ENCODE measurements at regions not wholly inside any gene's neighbourhood (a gene's known extent, or its start where the extent isn't known, plus 50 kb on each side); places are given as distances from the start of the nearest gene placed in this dataset.
A peak's percentile ranks its signal among the peaks of the same experiment; 100 is the strongest.

DNA sequence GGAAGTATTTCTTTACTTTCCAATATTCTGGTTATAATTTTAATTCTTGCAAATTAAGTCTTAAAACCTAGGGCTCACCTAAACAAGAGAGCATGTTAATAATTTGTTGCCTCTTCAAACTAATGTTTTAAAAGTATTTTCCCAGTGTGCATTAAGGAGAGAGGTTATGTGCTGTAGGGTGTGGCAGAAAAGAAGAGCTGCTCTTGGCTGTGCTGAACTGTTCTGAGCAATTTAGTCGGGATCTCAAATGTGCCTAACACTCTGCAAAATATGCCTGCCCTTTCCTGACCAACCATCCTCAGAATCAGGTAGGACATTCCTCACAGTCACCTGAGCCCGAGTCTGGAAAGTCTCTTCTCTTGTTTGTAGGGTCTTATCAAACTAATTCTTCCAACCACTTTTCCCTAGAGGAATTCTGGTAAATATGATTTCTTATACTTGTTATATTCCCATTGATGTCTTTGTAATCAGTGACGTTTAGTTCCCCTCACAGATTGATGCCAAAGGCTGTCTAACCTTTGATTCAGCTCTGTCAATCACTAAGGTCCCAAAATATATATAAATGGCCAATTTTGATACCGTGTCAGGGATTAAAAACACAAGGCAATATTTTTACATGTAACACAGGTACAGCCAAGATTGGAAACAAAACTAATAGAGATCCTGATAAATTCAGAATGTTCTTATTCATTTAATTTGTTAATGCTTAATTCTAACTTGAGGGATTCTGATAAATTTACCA, 298.4 kb downstream of the ADGB start:
- TF ChIP-seq, protein P1, sequence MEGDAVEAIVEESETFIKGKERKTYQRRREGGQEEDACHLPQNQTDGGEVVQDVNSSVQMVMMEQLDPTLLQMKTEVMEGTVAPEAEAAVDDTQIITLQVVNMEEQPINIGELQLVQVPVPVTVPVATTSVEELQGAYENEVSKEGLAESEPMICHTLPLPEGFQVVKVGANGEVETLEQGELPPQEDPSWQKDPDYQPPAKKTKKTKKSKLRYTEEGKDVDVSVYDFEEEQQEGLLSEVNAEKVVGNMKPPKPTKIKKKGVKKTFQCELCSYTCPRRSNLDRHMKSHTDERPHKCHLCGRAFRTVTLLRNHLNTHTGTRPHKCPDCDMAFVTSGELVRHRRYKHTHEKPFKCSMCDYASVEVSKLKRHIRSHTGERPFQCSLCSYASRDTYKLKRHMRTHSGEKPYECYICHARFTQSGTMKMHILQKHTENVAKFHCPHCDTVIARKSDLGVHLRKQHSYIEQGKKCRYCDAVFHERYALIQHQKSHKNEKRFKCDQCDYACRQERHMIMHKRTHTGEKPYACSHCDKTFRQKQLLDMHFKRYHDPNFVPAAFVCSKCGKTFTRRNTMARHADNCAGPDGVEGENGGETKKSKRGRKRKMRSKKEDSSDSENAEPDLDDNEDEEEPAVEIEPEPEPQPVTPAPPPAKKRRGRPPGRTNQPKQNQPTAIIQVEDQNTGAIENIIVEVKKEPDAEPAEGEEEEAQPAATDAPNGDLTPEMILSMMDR (IDR thresholded peaks at IDR 0.05; ENCODE audit: extremely low read depth, insufficient read depth, missing control alignments) = no peak
- in situ Hi-C loops (cut with MboI; ENCODE audit: low pct_unique_long_range_greater_than_20kb, low sequenced_read_pairs, unreplicated experiment) = no loop called here
- no peak for DNase-seq (ENCODE audit: low spot score)

DNA sequence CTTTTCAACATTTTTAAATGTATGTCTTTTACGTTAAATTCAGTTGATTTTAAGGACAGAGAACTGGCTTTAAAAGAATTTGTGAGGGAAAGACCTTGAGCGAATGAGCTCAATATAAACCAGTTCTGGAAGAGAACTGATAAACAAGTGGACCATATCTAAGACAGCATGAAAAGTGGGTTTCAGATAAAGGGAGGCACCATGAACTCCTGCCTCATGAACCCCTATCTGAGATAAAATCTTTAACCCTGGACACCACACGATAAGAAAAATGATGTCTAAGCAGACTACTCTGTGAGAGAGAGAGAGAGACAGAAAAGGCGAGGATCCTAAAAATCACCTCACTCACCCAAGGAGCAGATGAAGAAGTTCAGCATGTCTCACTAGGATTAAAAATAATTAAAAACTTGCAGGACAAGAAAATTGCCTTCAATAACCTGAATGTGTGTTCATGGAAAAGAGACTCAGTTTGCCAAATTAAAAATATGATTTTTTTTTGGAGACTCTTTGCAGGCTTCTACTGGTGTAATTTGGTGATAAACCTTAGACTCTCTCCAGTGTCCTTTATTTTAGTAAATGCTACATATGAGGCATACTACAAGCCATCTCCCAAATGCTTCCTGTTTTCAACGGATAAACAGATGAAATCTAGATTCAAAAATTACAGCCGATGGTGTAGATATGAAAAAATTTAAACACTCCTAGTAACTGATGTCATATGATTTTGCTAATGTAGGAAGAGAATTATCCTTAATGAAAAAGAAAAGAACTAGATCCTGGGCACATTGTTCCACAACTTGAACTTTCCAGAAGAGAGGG, 299.5 kb downstream of the ADGB start:
- in situ Hi-C loops (cut with MboI; ENCODE audit: low pct_unique_long_range_greater_than_20kb, low sequenced_read_pairs, unreplicated experiment) = no loop called here
- no peak for DNase-seq (ENCODE audit: low spot score)
- TF ChIP-seq, protein P1 (IDR thresholded peaks at IDR 0.05; ENCODE audit: extremely low read depth, insufficient read depth, missing control alignments) = no peak

DNA sequence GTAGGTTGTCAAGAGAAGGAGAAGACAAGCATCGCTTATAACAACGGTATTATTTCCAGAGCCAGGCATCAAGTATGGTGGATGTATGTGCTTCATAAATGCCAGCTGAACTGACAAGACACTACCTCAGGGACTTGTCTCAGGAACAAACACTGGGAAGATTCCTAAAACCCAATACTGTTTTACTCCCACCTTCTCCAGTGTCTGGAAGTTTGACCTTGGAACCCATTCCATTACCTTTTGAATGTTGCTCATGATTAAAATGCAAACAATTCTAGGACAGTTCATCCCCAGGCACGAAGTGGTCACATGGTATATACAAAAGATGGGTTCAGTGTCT, 300.1 kb downstream of the ADGB start:
- no peak for DNase-seq (ENCODE audit: low spot score)
- TF ChIP-seq, protein P1 (IDR thresholded peaks at IDR 0.05; ENCODE audit: extremely low read depth, insufficient read depth, missing control alignments) = no peak
- in situ Hi-C loops (cut with MboI; ENCODE audit: low pct_unique_long_range_greater_than_20kb, low sequenced_read_pairs, unreplicated experiment) = no loop called here

DNA sequence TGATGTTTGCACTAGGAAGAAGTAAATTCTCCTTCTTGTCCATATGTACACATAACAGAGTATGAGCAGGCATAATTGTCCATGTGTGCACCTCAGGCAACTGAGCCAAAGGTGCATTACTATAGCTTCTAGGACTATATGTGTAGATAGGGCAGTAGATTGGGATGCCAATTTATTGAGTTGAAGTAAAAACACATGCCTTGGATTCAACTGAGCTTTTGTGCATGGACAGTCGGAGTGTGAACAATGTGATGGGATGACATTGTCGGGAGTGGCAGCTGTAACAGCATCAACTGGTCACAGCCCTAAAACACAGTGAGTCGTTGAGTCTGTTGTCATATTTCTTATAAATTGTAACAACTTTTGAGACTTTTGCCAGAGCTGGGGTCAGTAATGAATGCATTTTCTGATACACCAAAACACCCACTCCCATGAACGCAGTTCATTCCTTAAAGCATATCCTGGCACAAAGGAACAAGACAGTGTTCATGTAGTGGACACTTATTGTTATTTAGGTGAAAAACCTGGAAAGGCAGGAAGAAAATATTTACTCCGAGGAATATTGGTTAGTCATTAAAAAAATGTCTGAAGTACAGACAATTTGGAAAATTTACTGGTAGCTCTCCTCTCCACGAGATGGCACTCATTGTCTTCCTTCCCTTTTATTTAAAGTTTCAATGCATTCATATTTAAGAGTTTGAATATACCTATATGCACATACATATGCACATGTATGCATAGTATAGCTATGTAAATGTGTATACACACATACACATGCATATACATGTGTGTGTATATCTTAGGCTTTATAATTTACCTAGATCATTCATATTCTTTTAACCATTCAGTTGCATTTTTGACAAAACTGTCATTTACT, 302.0 kb upstream of the STXBP5 start:
- in situ Hi-C loops (cut with MboI; ENCODE audit: low pct_unique_long_range_greater_than_20kb, low sequenced_read_pairs, unreplicated experiment) = no loop called here
- TF ChIP-seq, protein P1 (IDR thresholded peaks at IDR 0.05; ENCODE audit: extremely low read depth, insufficient read depth, missing control alignments) = peak; percentile 12
- no peak for DNase-seq (ENCODE audit: low spot score)

DNA sequence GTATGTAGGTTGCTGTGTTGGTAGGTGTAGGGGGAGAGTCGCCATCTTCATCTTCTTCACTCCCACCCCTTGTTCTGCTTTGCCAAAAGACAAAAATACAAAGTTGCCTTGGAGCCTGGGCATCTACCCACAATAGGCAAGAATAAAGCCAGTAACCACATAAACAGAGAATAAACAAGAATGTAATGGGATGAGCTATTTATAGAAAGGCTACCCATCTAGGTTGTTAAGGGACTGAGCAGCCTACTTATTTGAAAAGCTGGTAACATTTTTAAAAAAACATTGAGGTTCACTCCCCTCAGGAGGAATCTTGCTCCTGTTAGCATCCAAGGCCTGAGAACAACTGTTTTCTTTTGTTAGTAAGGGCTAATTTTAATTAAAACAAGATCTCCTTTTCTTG, 301.4 kb upstream of the STXBP5 start:
- DNase-seq (ENCODE audit: low spot score) = no peak
- TF ChIP-seq, protein P1 (IDR thresholded peaks at IDR 0.05; ENCODE audit: extremely low read depth, insufficient read depth, missing control alignments) = no peak
- in situ Hi-C loops (cut with MboI; ENCODE audit: low pct_unique_long_range_greater_than_20kb, low sequenced_read_pairs, unreplicated experiment) = no loop called here

DNA sequence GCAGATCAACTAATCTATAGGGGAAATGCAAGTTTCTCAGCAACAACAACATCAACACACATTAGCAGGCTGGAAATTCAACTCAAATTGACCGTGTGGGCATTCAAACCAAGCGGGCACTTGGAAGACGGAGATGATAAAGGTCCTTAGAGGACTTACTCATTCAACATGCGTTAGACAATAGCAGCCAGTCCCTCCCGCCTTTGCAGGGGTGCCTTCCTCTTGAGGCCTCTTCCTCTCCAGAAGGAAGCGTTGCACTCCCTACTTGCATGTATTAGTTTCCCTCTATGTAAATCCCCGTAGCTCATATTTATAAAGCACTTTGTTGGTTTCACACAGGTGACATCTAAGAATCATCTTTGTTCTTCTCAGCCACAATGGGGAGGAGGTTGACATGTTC, 300.8 kb upstream of the STXBP5 start:
- TF ChIP-seq, protein P1 (IDR thresholded peaks at IDR 0.05; ENCODE audit: extremely low read depth, insufficient read depth, missing control alignments) = no peak
- in situ Hi-C loops (cut with MboI; ENCODE audit: low pct_unique_long_range_greater_than_20kb, low sequenced_read_pairs, unreplicated experiment) = no loop called here
- no peak for DNase-seq (ENCODE audit: low spot score)
